Colon (tissue), 2 donors: ENCODE measurements at regions not wholly inside any gene's neighbourhood (a gene's known extent, or its start where the extent isn't known, plus 50 kb on each side); places are given as distances from the start of the nearest gene placed in this dataset.
"Not testable (repeated sequence)": the region's sequence is repeated elsewhere in the genome, so short reads cannot be mapped to it uniquely, and the experiment has no call there.

Source experiments
- FAIRE-seq: peaks from 2 replicates; lab custom pipeline; 2012; peaks lifted over from hg19 to GRCh38; lab: Jason Lieb, UNC
- donor health status: control.
- donor health status: control.

DNA sequence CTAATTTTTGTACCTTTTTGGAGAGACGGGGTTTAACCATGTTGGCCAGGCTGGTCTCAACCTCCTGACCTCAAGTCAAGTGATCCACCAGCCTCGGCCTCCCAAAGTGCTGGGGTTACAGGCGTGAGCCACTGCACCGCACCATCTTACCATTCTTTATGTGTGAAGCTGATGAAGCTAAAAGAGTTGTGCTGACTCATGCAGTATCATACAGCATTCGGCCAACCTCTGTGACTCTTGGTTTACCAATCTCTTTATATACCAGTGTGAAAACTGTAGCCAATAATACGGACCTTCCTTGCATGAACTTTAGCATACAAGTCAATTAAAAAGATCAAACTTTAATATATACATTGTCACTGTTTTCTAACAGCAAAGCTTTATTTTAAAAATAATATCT is 878.2 kb upstream of the MBL2 start:
- FAIRE-seq: no peak

DNA sequence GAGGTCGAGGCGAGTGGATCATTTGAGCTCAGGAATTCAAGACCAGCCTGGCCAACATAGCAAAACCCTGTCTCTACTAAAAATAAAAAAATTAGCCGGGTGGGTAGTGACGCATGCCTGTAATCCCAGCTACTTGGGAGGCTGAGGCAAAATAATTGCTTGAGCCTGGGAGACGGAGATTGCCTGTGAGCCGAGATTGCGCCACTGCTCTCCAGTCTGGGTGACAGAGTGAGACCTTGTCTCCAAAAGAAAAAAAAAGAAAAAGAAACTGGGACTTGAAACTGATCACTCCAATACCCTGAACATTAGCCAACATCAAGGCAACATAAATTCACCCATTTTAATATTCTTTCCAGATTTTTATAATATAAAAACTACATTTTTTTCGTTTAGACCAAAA is 874.6 kb upstream of the MBL2 start:
- not testable (repeated sequence) for FAIRE-seq

DNA sequence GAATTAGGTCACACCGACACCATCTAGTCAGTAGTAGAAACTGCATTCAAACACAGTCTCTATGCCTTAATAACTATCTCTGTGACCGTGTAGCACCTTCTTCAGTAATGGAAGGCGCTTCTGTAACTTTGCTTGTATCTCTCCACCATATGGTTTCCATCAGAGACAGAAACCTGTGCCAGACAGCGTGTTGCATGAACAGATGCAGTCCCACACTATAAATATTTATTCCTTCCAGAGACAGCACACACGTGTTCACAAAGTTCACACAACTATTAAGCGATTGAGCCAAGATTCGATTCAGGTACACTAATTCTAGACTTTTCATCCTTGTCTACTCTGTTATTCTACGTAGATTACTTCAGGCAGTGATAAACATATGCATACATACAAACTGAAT is 873.9 kb upstream of the MBL2 start:
- FAIRE-seq: no peak

DNA sequence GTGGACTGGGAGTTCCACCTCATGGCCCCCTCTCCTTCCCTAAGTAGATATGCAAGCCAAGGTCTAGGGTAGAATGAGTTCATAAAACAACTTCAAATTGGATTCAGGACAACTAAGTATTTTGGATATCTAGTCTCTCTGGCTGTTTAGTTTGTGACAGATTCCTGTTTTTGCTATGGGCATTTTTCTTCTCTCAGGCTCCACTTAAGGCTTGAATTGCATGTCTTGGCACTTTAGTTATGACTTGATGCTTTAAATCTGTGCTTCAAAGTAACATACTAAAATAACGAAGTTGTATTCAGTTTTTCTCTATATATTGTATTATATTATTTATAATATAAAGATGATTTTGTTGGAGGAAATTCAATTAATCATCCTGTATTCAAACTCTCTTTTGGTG is 873.4 kb upstream of the MBL2 start:
- no peak for FAIRE-seq

DNA sequence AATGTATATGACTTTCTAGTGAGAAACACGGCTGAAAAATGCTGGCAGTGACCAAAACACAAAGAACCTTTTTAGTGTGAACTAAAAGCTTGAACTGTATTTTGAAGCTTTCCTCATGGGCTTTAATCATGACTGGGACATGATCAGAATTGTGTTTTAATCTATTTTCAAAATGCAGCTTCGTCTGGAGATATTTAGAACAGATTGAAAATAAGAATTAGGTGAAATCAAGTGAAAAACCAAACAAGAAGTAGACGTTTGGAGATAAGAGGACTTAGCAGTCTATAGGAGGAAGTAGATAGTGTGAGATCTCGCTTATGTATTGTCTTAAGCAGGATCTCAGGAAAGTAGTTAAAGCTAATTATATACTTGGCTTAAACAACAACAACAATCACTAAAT is 865.4 kb upstream of the MBL2 start:
- no peak for FAIRE-seq

DNA sequence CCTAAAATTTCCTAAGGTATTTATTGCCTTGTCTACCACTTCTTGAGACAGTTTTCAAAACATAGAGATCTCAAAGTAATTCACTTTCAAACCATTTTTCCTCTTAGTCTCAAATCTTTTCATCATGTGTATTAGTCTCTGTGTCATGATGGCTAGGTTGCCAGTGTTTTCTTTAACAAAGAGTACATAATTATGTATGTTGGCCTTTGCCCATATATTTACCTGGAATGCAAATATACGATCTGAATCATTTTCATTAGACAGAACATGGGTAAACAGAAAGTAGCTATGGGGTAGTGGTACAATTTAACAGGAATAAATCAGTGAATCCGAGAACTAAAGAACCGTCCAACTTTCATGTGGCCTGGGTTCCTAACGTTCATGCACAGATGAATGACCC is 852.1 kb upstream of the MBL2 start:
- no peak for FAIRE-seq

DNA sequence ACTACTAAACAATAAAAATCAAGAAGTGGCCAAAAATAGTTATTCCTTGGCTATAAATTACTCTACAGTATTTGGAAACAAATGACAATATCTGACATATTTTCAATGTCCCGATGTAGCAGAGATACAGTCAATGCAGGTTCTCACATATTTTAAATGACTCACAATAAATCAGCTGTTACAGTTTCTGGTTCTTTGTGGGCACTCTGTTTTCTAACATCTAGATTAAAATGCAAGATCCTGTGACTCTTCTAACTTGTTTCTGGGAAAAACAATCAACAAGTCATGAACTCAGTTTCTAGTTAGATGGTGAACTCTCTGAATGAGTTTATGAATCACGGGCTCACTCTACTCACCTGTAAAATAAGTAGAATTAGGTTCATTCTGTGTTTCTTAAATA is 849.6 kb upstream of the MBL2 start:
- FAIRE-seq: no peak

DNA sequence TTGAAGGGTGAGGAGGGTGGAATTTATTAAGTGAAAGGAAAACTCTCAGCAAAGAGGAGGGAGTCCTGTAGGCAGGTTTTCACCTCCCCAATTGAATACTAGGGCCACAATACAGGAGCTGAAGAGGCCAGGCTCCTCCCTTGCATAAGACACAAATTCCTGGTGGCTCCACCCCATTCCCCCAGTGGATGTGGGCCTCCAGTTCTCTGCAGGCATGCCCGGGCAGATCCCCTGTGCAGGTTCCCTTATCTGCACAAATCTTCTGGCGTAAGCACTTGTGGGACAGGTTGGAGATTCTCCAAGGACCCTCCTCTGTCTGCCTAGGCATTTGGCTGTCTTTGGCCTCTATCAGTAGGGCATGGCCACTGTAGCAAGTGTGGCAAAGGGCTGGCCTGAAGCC is 847.1 kb upstream of the MBL2 start:
- no peak for FAIRE-seq

DNA sequence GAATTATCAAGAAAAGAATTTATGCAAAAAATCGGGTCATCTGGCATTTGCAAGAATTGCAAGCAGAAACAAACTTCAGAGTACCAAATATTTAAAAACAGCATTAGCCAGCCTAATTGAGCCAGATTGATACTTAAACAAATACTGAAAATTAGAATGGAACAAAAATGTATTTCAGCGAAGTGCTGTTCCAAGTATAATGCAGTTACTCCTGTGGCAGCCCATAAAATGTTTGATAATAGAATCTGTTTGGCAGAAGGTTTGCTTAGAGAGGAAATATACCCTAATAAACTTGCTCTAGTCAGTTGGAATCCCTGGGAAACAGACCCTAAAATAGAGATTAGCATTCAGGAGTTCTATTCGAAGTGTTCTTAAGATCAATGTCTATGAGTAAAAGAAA is 835.1 kb upstream of the MBL2 start:
- FAIRE-seq: no peak

DNA sequence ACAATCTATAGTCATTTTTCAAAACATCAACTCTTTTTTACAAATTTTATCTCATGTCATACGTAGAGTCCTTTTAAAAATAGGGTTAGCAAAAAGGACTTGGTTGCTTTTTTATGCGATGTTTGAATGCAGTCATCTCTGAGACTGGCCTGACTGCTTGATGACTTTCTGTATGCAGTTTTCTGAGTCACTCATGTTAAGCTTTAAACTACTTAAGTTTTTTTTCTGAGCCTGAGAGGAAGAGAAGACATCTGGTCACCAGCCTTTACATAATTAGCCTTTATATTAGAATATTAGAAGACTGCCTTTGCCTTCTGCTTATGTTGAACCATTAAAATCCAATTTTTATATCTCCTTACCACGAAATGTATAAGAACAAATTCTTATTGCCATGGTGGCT is 834.4 kb upstream of the MBL2 start:
- FAIRE-seq: no peak

DNA sequence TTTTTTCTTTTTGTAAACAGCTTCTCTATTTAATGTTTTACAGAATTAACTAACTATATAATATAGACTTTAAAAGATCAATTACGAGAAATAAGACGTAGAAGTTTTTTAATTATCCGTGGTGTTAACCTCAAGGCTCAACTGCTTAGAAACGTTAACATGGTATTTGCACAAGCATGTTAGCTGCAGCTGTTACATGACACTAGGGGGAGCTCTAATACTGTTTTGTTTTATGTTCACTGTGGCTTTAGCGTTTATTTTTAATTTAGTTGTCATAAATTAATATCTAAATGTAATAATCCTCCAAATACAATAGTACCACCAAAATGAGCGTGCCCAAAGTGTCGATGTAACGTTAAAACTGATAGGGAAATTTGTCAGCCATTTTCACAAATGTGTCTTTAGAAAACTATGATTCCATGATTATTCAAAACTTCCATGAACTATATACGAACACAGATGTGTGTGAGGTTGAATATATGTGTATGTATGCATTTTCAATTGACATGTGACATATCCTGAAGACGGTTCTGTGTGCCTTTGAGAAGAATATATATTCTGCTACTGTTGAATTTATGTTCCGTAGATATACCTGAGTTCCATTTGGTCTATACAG is 828.8 kb upstream of the MBL2 start:
- FAIRE-seq: no peak

DNA sequence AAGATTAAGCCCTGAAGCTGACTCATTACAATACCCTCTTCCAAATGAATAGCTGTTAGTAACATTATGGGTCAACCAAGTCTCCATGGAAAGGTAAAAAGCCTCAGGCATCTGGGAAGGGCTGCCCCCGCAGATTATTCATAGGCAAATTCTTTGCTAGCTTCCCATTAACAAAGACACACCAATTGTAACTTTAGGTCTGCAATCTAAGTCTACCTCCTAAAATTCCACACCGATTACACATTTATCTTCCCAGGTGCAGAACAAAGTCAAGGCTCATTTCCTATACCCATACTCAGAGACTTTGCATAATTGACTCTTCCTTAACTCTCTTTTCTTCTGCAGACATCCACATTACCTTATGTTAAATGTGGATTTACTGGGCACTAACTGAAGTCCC is 826.3 kb upstream of the MBL2 start:
- FAIRE-seq: no peak

DNA sequence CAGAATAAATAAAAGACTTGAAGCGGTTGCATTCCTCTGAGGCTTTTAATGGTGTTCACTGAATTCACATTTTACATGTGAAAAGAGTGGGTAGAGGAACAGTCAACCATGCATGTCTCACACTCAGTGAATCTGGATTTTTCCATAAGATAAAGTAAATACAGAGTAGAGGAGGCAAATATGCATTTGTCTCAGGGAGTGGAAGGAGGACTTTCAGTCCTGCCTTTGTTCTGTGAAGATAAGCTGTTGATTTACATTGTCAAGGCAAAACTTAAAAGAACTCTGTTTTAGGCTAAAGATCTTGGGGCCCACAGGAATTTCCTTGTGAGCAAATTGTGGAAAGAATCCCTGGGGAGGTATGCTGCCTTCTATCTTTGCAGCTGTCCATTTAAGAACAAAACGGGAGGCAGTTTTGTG is 825.3 kb upstream of the MBL2 start:
- no peak for FAIRE-seq

DNA sequence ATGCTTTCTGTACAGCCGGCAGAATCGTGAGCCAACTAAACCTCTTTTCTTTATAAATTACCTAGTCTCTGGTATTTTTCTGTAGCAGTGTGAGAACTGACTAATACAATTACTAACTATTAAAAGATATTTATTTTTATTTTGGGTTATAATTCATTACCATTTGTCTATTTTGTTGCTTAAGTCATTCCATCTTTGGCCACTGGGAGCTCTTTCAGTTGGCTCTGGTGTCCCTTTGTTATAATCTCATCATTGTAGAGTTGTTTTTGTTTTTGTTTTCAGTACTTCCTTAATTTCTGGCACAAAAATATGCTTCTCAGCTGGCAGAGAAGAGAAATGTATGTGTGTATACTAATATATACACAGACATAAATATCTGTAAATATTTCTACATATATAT is 807.9 kb upstream of the MBL2 start:
- FAIRE-seq: no peak

DNA sequence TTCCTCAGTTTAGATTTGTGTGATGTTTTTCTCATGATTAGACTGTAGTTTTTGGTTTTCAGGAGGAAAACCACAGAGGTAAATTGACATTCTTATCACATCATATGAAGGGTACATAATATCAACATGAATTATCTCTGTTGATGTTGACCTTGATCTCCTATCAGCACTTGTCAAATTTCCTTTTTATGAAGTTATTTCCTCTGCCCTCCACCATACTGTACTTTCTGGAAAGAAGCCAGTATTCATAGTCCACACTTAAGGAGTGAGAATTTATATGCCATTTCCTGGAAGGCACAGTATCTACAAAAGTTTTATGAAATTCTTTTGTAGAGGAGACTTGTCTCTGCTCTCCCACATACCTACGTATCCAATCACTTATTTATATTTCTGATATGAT is 807.2 kb upstream of the MBL2 start:
- FAIRE-seq: no peak

DNA sequence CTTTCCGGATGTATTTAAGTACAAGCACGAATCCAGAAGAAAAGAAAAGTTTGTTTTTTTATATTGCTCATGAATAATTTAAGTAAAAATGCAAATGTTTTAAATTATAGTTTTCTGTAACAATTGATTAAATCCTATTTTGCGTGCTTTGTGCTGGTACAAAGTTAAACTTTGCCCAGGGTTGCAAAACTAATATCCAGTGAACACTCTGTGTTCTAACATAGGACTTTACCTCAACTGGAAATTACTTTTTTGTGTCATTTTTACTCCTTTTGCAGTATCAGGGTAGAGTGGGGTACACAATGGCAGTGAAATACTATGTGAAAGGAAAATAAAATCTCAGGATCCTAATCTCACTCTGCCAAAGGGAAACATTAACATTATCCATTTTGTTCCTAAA is 801.4 kb upstream of the MBL2 start:
- no peak for FAIRE-seq

DNA sequence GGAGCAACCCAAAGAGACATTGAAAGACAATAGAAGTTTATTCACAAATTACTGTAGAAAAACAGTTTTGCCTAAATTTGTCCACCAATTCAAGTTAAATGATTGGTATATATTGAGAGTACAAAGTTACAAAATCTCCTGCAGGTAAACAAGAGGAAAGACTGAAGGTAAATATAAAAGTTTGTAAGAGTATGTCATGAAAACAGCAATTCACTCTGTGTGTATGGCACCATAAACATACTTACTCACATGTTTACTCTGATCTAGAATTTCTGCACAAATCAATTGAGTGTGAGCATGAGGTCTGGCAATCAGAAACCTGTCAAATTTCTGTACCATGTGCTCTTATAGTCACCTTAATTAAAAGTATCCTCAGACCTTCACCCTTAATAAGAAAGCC is 800.9 kb upstream of the MBL2 start:
- no peak for FAIRE-seq

DNA sequence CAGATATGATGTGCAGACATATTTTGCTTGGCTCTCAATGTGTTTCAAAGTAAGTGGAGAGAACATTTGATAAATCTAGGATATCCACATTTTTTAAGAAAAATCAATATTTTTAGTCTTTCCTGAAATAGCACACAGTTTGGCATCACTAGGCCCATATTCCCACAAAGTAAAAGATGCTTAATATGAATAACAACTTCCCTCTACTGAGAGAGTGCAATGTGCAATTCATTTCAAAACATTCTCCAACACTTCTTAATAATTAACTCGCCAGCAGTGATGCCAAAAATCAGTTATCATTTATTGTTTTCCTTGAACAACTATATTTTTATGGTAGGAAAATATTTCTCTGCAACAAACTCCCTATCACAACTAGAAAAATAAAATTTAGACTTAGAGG is 800.2 kb upstream of the MBL2 start:
- FAIRE-seq: no peak

DNA sequence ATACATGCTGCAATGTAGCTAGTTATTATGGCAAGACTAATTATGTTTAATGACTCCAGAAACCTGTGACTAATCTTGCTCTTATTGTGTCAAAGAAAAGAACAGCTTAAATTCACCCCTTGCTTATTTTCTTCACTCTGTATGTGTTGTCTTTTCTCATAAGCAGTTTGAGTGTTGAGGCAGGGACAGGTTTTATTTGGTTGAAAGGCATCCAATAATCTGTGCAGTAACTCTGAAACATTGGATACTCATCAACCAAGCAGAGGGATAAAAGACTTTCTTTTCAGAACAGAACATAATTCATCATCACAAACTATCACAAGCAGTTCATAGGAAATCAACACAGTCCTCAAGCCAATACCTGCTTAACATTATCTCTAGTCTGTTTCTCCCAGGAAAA is 797.6 kb upstream of the MBL2 start:
- no peak for FAIRE-seq

DNA sequence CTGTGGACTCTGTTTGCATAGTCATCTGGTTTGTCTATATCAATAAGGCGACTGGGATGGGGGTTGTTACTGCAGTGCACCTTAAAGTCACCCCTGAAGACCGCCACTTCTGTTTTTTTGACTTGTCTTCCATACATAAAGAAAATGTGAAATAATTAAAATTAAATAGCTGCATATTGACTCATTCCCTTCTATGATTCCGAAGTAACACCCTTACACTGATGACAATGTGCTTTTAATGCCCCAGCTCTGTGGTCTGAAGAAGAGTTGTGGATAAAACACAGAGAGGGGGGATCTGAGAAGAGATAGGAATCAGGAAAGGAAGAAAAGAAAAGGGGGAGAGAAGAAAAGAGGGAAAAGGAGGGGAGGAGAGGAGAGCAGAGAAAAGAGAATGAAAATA is 796.9 kb upstream of the MBL2 start:
- FAIRE-seq: no peak

DNA sequence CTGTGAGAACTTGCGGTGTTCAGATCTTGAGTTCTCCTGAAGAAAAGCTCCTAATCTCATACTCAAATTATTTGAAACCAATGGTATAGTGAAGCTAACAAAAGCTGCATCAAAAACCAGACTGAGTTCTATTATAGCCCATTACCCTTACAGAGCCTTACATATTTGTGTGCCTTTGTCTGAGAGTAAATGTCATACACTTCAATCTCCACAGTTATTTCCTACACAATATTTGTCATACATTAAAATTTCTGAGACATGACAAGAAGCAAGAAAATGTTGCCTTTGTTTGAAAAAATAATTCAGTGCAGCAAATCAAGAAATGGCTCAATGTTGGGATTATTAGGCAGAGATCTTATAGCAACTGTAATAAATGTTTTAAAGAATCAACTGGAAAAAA is 776.1 kb upstream of the MBL2 start:
- no peak for FAIRE-seq

DNA sequence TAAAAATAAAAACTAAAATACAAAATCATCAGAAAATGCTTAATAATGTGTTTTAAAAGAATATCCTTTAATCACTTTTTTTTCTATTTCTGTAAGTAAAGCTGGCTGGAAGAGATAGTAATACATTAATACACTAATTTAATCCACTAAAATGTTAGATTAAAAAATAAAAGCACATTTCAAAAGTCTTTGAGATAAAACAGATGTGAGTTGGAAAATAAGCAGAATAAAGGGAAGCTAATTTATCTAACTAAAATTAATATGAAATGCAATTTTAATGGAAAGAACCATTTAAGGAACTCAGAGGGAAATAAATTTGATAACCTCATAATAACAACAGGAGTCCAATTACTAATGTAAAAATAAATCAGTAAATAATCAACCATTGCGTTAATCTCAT is 774.8 kb upstream of the MBL2 start:
- FAIRE-seq: no peak

DNA sequence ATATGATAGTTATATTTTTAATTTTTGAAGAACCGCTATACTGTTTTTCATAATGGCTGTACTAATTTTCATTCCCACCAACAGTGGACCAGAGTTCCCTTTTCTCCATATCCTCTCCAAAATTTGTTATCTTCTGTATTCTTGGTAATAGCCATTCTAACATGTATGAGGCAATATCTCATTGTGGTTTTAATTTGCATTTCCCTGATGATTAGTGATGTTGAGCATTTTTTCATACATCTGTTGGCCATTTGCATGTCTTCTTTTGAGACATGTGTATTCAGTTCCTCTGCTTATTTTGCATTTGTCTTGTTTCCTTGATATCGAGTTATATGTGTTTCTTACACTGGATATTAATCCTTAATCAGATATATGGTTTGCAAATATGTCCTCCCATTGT is 770.8 kb upstream of the MBL2 start:
- no peak for FAIRE-seq

DNA sequence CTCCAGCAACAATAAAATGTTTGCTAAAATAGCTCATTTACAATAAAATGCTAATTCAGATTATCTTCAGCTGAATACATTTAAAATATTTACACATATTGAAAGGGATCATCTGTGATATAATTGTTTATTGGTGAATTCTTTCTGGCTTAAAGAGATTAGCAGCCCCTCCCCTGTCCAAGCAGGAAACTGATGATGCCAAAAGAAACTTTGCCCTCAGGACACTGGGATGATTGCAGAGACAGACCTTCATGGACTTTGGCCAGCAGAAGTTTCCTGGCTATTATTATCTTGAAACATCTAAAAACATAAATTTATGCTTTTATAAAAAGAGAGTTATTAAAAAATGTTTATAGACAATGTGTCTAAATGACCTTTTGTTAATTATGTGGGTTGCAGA is 764.9 kb upstream of the MBL2 start:
- FAIRE-seq: no peak

DNA sequence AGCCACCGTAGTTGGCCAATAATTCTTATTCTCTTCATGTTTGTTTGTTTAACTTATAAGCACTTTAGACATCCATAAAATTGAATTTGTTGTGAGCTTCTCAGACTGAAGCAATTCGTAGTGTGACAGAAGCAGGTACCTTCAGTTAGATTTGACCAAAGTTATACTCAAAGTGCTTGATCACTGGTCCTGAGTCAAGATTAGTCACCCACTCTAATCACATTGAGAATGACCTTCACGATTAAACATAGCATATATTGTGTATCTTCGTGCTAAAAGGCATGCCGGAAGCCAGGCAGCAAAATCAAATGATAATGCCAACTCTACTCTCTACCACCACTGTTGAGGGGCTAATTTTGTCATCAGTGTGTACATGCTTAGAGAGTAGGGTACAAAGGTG is 763.7 kb upstream of the MBL2 start:
- no peak for FAIRE-seq
